H9 (cell line): ENCODE measurements at regions not wholly inside any gene's neighbourhood (a gene's known extent, or its start where the extent isn't known, plus 50 kb on each side); places are given as distances from the start of the nearest gene placed in this dataset.

ENCODE experiments used
- DNase-seq: peaks from one replicate; pipeline ENCODE4 v3.0.0-alpha.2; 2017
- H2AFZ ChIP-seq: one replicate; pipeline ENCODE4 v1.6.1; 2013; ENCODE audit warnings: mild to moderate bottlenecking, low read length, control low read depth, moderate library complexity
- H2AK5ac ChIP-seq: 2 replicates; pipeline ENCODE4 v1.6.1; 2013; ENCODE audit warnings: low read length, control low read depth, mixed read lengths; ENCODE audit not compliant: insufficient read length
- H2BK120ac ChIP-seq: one replicate; pipeline ENCODE4 v1.6.1; 2013; ENCODE audit warnings: low read depth, mild to moderate bottlenecking, low read length, control low read depth, inconsistent platforms; ENCODE audit not compliant: poor library complexity, severe bottlenecking
- H2BK12ac ChIP-seq: 2 replicates; pipeline ENCODE4 v1.6.1; 2013; ENCODE audit warnings: low read length, control low read depth, mixed read lengths, low read depth; ENCODE audit not compliant: insufficient read length
- H2BK15ac ChIP-seq: 2 replicates; pipeline ENCODE4 v1.6.1; 2013; ENCODE audit warnings: low read depth, low read length, control low read depth
- H2BK20ac ChIP-seq: one replicate; pipeline ENCODE4 v1.6.1; 2013; ENCODE audit warnings: low read depth, mild to moderate bottlenecking, low read length, control low read depth, inconsistent platforms; ENCODE audit not compliant: poor library complexity, severe bottlenecking
- H2BK5ac ChIP-seq: 2 replicates; pipeline ENCODE4 v1.6.1; 2013; ENCODE audit warnings: low read length, control low read depth, mixed read lengths; ENCODE audit not compliant: insufficient read length
- H3K14ac ChIP-seq: 2 replicates; pipeline ENCODE4 v1.6.1; 2013; ENCODE audit warnings: low read length, control low read depth; ENCODE audit not compliant: insufficient read depth
- H3K18ac ChIP-seq: 2 replicates; pipeline ENCODE4 v1.6.1; 2013; ENCODE audit warnings: low read depth, mild to moderate bottlenecking, mixed read lengths, low read length, control low read depth; ENCODE audit not compliant: insufficient read length
- H3K23ac ChIP-seq: 2 replicates; pipeline ENCODE4 v1.6.1; 2013; ENCODE audit warnings: low read length, control low read depth, mixed read lengths, low read depth; ENCODE audit not compliant: insufficient read length
- H3K23me2 ChIP-seq: 2 replicates; pipeline ENCODE4 v1.6.1; 2013; ENCODE audit warnings: low read depth, mild to moderate bottlenecking, mixed read lengths, low read length, control low read depth; ENCODE audit not compliant: insufficient read length, poor library complexity, severe bottlenecking
- H3K27ac ChIP-seq: 2 replicates; pipeline ENCODE4 v1.5.1; 2013; ENCODE audit warnings: low read length, control low read depth, mixed read lengths, low read depth; ENCODE audit not compliant: insufficient read length
- H3K27me3 ChIP-seq: 2 replicates; pipeline ENCODE4 v1.6.1; 2013; ENCODE audit warnings: low read length, control low read depth, inconsistent platforms; ENCODE audit not compliant: insufficient read depth
- H3K4ac ChIP-seq: 2 replicates; pipeline ENCODE4 v1.6.1; 2013; ENCODE audit warnings: low read depth, mild to moderate bottlenecking, control low read depth, inconsistent platforms, low read length, moderate library complexity
- H3K4me1 ChIP-seq: 2 replicates; pipeline ENCODE4 v1.6.1; 2013; ENCODE audit warnings: low read length, control low read depth, inconsistent platforms; ENCODE audit not compliant: insufficient read depth
- H3K4me2 ChIP-seq: 2 replicates; pipeline ENCODE4 v1.6.1; 2013; ENCODE audit warnings: low read length, control low read depth, mixed read lengths; ENCODE audit not compliant: insufficient read length, insufficient read depth
- H3K56ac ChIP-seq: 2 replicates; pipeline ENCODE4 v1.6.1; 2013; ENCODE audit warnings: low read depth, mild to moderate bottlenecking, mixed read lengths, low read length, control low read depth; ENCODE audit not compliant: insufficient read length
- H3K79me1 ChIP-seq: 2 replicates; pipeline ENCODE4 v1.6.1; 2013; ENCODE audit warnings: low read depth, mild to moderate bottlenecking, moderate library complexity, low read length, control low read depth, inconsistent platforms; ENCODE audit not compliant: insufficient read depth, poor library complexity, severe bottlenecking
- H3K79me2 ChIP-seq: 2 replicates; pipeline ENCODE4 v1.6.1; 2013; ENCODE audit warnings: low read length, control low read depth, inconsistent platforms; ENCODE audit not compliant: insufficient read depth
- H3K9ac ChIP-seq: 2 replicates; pipeline ENCODE4 v1.6.1; 2013; ENCODE audit warnings: low read length, control low read depth, mixed read lengths; ENCODE audit not compliant: insufficient read length; ENCODE audit errors: extremely low read depth
- H3K9me3 ChIP-seq: one replicate; pipeline ENCODE4 v1.6.1; 2013; ENCODE audit warnings: low read depth, low read length, inconsistent platforms; ENCODE audit not compliant: control insufficient read depth
- H3T11ph ChIP-seq: one replicate; pipeline ENCODE4 v1.6.1; 2013; ENCODE audit warnings: mild to moderate bottlenecking, low read length, control low read depth, inconsistent platforms
- H4K20me1 ChIP-seq: one replicate; pipeline ENCODE4 v1.6.1; 2013; ENCODE audit not compliant: control insufficient read depth, insufficient read length, insufficient read depth
- H4K5ac ChIP-seq: 2 replicates; pipeline ENCODE4 v1.6.1; 2013; ENCODE audit warnings: low read depth, mild to moderate bottlenecking, mixed read lengths, low read length, control low read depth; ENCODE audit not compliant: insufficient read length
- H4K8ac ChIP-seq: replicated peaks from 2 replicates; pipeline ENCODE4 v1.6.1; 2013; ENCODE audit warnings: low read length, control low read depth, mixed read lengths, low read depth; ENCODE audit not compliant: insufficient read length
- H4K91ac ChIP-seq: 2 replicates; pipeline ENCODE4 v1.6.1; 2013; ENCODE audit warnings: low read depth, mild to moderate bottlenecking, moderate library complexity, mixed read lengths, low read length, control low read depth; ENCODE audit not compliant: insufficient read length
- H3K27ac Mint-ChIP-seq, 3 experiments: 2 replicates in 2 of 3; 3 replicates in 1 of 3; pipeline ENCODE4 v1.8.0; 2020 to 2021; ENCODE audit warnings: mixed read lengths in 3 of 3, mild to moderate bottlenecking in 1 of 3, moderate library complexity in 1 of 3
- H3K27me3 Mint-ChIP-seq: 2 replicates; pipeline ENCODE4 v1.8.0; 2021; ENCODE audit warnings: low read depth, mild to moderate bottlenecking, moderate library complexity, mixed read lengths
- H3K36me3 Mint-ChIP-seq, 3 experiments: 2 replicates in 2 of 3; 3 replicates in 1 of 3; pipeline ENCODE4 v1.8.0; 2020 to 2021; ENCODE audit warnings: low read depth in 3 of 3, mixed read lengths in 3 of 3; ENCODE audit not compliant: insufficient read depth in 1 of 3
- H3K4me1 Mint-ChIP-seq, 2 experiments: 2 replicates each; pipeline ENCODE4 v1.8.0; 2020; ENCODE audit warnings: mixed read lengths in 2 of 2
- H3K4me3 Mint-ChIP-seq, 2 experiments: 2 replicates in 1 of 2; 3 replicates in 1 of 2; pipeline ENCODE4 v1.8.0; 2020 to 2021; ENCODE audit warnings: mild to moderate bottlenecking in 2 of 2, mixed read lengths in 2 of 2, moderate library complexity in 1 of 2
- H3K9me3 Mint-ChIP-seq, 2 experiments: 2 replicates in 1 of 2; 3 replicates in 1 of 2; pipeline ENCODE4 v1.8.0; 2020; ENCODE audit warnings: mild to moderate bottlenecking in 2 of 2, mixed read lengths in 2 of 2, moderate library complexity in 1 of 2
- CTCF ChIP-seq: fragments of 200-600 bp; sonication (generic); conservative IDR thresholded peaks from 3 replicates; pipeline ENCODE4 v1.8.0; 2021; ENCODE audit warnings: antibody characterized with exemption, mild to moderate bottlenecking
- WGBS: extraction: QIAGEN DNeasy Blood & Tissue Kit; methylation state at CpG from one replicate; pipeline ENCODE4 v1.1.7; 2013; ENCODE audit warnings: missing lambda C conversion rate, low lambda C conversion rate, mixed read lengths; ENCODE audit not compliant: insufficient read length; ENCODE audit errors: extremely low coverage; 5-methylcytosine and 5-hydroxymethylcytosine counted together

- no peak overlapping the region for H2BK15ac ChIP-seq
- no peak overlapping the region for H2AFZ ChIP-seq
- no peaks in the 10 kb centered on the region for H3K79me2 ChIP-seq
- H4K20me1 ChIP-seq, result no peaks in the 10 kb centered on the region
- no peak overlapping the region for H2BK120ac ChIP-seq
- no peaks in the 10 kb centered on the region; the same call in 1 of the 2 replicates for H3K27me3 ChIP-seq
- Mint-ChIP-seq H3K36me3 (peaks cover 7 to 61% (median 26%) of the 10 kb centered on the region in 3 experiments; a peak in 6 of 7 replicates), H3K4me3 (no peak overlapping the region), H3K4me1 (no peaks in the 10 kb centered on the region), H3K9me3 (peaks cover 69% of the 10 kb centered on the region in 2 experiments), H3K27me3 (peaks cover 3% of the 10 kb centered on the region), H3K27ac (no peak overlapping the region)
- H2AK5ac ChIP-seq, result no peak overlapping the region
- no peak overlapping the region for H3K14ac ChIP-seq
- no peaks in the 10 kb centered on the region for H3K4me1 ChIP-seq
- no peak overlapping the region for H3K9ac ChIP-seq
- H2BK20ac ChIP-seq, result no peak overlapping the region
- H2BK5ac ChIP-seq, result no peak overlapping the region
- no peak overlapping the region for H3T11ph ChIP-seq
- no CpG with 5 or more reads among the region's 3 CpGs for WGBS
- H3K23ac ChIP-seq, result no peak overlapping the region
- H3K4me2 ChIP-seq, result no peak overlapping the region
- no peak overlapping the region for H3K27ac ChIP-seq
- peaks cover 69% of the 10 kb centered on the region for H3K9me3 ChIP-seq
- no peak overlapping the region for H2BK12ac ChIP-seq
- no peaks in the 10 kb centered on the region for H3K23me2 ChIP-seq
- H3K18ac ChIP-seq, result no peak overlapping the region
- no peak overlapping the region for H4K5ac ChIP-seq
- no peak overlapping the region for H4K8ac ChIP-seq
- H3K56ac ChIP-seq, result no peak overlapping the region
- no peak for TF ChIP-seq CTCF
- no peak for DNase-seq
- no peaks in the 10 kb centered on the region for H3K79me1 ChIP-seq
- H4K91ac ChIP-seq, result no peak overlapping the region
- H3K4ac ChIP-seq, result no peak overlapping the region
Measured at GRCh38 chr2:89849731-89850130, 1158.3 kb downstream of the RPIA start.
